NCI-H2107 treated with DMSO at 0.1 percent for 48 hours (cell line): ENCODE measurements at regions not wholly inside any gene's neighbourhood (a gene's known extent, or its start where the extent isn't known, plus 50 kb on each side); places are given as distances from the start of the nearest gene placed in this dataset.
"Not testable (repeated sequence)": the region's sequence is repeated elsewhere in the genome, so short reads cannot be mapped to it uniquely, and the experiment has no call there.

ENCODE experiments used
- DNase-seq: peaks from one replicate; lab custom pipeline; 2025; ENCODE audit not compliant: unreplicated experiment; lab: John Stamatoyannopoulos, UW

DNA sequence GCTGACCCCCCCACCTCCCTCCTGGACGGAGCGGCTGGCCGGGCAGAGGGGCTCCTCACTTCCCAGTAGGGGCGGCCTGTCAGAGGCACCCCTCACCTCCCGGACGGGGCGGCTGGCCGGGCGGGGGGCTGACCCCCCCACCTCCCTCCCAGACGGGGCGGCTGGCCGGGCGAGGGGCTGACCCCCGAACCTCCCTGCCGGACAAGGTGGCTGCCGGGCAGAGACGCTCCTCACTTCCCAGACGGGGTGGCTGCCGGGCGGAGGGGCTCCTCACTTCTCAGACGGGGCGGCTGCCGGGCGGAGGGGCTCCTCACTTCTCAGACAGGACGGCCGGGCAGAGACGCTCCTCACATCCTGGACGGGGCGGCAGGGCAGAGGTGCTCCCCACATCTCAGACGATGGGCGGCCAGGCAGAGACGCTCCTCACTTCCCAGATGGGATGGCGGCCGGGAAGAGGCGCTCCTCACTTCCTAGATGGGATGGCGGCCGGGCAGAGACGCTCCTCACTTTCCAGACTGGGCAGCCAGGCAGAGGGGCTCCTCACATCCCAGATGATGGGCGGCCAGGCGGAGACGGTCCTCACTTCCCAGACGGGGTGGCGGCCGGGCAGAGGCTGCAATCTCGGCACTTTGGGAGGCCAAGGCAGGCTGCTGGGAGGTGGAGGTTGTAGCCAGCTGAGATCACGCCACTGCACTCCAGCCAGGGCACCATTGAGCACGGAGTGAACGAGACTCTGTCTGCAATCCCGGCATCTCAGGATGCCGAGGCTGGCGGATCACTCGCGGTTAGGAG lies 66.2 kb upstream of the PAPPA2 start:
- not testable (repeated sequence) for DNase-seq

DNA sequence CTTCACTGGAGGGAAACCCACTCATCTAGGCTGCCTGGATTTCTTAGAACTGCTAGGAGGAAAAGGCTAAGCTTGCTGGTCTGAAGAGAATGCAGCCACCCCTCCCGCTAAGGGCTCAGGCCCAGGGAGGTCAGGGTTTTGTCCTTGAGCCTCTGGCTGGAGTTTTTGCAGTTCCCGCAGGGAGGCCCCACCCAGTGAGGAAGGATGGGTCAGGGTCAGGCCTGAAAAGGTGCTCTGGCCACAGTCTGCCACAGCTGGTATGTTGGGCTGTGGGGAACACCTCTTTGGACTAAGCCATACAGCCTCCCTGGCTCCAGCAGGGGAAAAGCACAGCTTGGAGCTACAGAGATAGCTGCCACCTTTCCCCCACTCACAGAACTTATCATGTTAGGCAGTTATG lies 71.4 kb upstream of the PAPPA2 start:
- DNase-seq = no peak

DNA sequence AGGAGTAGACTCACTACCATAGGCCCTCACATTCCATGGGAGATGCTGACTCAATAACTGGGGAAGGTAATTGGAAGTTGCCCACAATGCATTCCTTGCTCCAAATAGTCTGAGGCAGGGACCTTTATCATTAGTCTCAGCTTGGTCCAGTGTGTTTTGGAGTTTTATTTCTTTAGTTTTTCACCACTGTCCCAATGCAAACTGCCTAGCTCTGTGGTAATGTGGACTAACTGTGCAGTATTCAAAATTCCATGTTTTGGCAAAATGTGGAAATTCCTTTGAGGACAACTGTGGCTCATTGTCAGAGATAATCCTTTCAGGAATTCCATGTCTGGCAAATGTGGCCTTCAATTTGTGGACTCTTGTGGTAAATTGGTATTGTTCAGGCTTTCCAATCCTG lies 78.1 kb upstream of the PAPPA2 start:
- no peak for DNase-seq

DNA sequence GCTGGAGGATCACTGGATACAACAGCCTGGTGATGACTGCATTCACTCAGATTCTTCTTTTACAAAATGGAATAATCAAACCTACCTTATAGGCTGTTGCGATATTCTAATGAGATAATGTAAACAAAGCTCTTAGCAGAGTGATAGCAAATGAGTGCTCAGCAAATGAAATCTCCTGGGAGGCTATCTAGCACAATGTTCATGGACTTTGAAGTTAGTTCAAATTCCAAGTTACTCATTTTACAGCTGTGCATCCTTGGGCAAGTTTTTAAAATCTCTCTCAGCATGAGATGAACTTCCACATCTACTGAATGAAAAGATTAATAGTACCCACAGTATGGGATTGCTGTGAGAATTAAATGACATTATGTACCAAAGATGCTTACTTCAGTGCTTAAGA lies 80.8 kb upstream of the PAPPA2 start:
- DNase-seq = no peak

DNA sequence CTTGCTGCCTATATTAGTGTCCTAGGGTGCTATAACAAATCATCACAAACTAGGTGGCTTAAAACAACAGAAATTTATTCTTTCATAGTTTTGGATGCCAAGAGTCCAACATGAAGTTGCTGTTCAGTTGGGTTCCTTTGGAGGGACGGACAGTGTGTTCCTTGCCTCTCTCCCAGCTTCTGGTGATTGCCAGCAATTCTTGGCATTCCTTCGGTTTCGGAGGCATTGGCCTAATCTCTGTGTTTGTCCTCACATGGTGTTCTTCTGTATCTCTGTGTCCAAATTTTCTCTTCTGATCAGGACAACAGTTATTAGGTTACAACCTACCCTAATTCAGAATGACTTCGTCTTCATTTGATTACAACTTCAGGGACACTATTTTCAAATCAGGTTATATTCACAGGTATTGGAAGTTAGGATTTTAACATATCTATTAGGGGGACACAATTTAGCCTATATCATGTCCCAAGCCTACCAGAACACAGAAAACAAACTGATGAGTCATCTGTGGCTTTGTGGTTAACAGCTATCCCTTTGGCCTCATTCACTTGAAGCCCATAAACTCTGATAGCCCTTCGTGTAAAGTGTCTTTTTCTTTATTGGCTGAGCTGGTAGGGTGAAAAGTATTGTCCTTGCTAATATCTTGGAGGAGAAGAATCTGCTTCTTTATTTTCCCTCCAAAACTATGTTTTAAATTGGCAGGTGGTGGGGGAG lies 83.2 kb upstream of the PAPPA2 start:
- no peak for DNase-seq

DNA sequence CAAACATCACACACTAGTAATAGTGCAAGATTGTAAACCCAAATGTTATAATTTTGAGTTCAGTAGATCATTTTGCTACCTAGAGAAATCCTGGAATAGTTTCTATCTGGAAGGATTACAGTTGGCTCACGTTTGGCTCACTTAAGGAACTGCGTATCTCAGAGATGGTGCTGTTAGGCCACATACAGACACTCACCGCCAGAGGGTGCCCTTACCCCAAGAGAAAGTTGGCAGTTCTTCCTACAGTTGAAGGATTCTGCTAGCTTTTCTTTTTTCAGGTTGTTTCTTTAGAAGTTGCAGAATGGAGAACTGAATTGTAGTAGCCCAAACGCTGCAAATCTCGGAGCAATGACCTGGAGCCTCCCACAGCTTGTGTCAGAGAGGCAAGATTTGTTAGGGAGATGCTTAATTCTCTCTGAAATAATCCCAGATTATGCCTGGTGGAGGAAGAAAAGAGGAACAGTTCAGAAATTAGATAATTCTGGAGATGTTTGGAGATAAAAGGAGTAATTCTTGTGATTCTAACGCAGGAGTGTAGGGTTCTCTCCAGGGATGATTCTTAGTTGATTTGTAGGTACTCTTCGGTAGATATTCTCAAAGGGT lies 87.9 kb upstream of the PAPPA2 start:
- DNase-seq = peak; percentile 58

DNA sequence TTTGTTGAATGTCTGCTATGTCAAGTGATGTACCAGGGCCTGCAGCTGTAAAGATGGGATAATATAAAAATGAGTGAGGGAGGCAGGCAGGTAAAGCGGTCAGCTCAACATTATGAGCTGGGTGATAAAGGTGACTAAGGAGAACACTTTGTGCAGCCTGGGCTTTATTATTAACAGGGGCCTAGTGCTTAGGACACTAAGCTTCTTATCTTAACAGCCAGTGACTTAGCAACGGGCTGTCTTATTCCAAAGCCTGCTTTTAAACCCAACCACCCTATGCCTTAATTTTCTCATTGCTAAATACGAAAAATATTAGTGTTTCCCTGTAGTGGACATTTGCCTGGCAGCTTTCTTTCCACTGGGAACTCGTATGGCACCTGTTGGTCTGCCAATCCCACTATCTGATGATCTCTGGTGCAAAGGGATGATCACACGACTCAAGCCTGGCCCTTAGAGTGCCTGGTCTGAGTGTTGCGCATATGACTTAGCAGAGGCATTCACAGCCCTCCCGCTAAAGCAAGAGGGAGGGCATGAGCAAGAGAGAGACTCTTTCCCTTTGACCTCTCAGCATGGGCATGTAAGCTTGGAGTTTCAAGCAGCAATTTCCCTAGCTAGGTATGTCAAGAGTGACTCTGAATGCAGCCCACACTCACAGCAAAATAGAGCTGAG lies 98.6 kb upstream of the PAPPA2 start:
- DNase-seq = no peak

- not testable (repeated sequence) for DNase-seq
Measured at GRCh38 chr1:176349135-176349715, 113.8 kb upstream of the PAPPA2 start.

- DNase-seq = no peak
Measured at GRCh38 chr1:176341656-176342055, 121.3 kb upstream of the PAPPA2 start.

DNA sequence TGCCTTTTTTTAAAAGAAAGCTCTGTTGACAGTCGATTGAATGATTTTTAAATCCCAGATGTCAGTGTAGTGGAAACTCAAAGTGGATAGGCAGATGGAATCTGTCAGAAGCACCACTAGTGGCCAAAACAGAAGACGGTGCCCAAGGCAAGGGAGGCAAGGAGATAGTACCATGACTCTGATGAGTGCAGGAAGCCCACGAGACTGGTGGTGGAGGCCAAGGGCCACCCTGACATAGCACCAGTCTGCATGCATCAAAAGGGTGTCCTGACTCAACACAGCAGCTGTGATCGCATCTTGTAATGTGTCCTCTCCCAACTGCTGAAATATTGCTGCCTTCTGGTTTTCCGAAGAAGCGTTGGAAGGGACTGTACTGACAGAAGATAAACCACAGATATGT lies 124.1 kb upstream of the PAPPA2 start:
- no peak for DNase-seq

GRCh38 chr1:176330782-176331181 lies 123.7 kb upstream of the COP1 start:
- no peak for DNase-seq

GRCh38 chr1:176325664-176326063 lies 118.6 kb upstream of the COP1 start:
- DNase-seq = no peak

DNA sequence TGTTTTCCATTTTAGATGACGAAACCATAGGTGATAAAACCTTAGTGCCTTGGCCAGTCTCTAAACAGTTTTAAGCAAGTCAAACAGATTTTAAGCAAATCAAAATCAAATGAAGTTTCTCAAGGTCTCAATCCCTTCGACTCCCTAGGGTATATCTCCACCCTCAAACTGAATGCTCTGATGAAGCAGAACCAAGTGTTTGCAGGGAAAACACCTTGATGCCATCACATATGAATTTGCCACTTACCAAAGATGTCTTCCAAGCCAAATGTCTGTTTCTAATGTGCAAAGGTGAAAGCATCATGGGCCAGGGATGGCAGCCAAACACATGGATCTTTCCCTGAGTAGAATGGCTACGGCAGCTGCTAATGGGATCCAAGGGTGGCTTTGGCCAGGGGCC lies 116.4 kb upstream of the COP1 start:
- DNase-seq = no peak

DNA sequence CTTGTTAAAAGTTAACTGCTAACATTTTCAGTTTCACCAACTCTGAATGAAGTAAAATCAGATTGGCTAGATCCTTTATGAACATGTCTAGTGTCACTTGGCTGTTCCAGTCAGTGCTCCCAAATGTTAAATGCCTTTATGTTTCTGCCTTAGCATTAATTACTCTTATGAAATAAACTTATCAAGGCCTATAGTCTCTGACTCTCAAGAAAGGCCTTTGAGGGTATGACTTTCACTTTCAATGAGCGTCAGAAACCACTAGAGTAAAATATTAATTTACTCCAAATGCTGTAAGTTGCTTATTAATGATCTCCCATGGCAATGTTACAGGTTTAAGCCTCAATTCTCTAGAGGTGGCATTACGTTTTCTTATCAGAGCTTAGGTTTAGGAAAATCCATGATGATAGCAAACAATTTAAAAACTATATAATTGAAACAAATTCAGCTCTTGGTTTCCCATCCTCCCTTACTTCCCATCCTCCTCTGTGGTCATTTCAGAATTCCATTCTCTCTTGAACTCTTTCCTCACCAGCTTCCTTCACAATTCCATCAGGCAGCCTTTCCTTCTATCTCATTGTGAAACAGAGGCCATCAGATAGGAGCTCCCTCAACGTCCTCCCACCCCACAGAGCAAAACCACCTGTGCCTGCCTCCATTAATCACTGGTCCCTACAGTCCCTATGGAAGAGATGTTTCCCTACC lies 108.6 kb upstream of the COP1 start:
- no peak for DNase-seq

- DNase-seq = not testable (repeated sequence)
Measured at GRCh38 chr1:176296602-176297001, 89.5 kb upstream of the COP1 start.

DNA sequence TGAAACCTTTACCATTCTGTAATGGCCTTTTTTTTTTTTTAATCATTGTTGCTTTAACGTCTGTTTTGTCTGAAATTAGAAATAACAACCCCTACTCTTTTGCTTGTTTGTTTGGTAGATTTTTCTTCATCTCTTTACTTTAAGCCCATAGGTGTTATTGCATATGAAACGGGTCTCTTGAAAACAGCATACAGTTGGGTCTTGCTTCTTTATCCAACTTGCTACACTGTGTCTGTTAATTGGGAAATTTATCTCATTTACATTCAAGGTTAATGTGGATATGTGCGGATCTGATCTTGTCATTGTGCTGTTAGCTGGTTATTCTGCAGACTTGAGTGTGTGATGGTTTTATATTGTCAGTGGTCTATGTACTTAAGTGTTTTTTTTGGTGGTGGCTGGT lies 78.9 kb upstream of the COP1 start:
- DNase-seq = no peak

DNA sequence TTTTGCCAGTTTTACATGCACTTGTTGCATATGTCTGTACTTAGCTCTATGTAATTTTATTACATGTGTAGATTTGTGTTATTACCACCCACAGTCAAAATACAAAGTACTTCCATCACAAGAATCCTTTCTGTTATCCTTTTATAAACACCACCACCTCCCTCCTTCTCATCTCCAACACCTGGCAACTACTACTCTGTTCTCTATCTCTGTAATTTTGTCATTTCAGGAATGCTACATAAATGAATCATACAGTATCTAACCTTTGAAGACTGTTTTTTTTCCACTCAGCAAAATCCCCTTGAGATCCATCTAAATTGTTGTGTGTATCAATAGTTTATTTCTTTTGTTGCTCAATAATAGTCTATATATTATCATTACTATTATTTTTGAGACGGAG lies 64.5 kb upstream of the COP1 start:
- DNase-seq = no peak
